ENCODE measurements at regions not wholly inside any gene's neighbourhood (a gene's known extent, or its start where the extent isn't known, plus 50 kb on each side); places are given as distances from the start of the nearest gene placed in this dataset.
"Not testable (repeated sequence)": the region's sequence is repeated elsewhere in the genome, so short reads cannot be mapped to it uniquely, and the experiment has no call there.

- H3K9me3 Mint-ChIP-seq, result no peaks in the 10 kb centered on the region
- H3K4me3 Mint-ChIP-seq, result no peak overlapping the region
- no peaks in the 10 kb centered on the region for H3K4me1 Mint-ChIP-seq (ENCODE audit: low read depth)
- no peaks in the 10 kb centered on the region for H3K27me3 Mint-ChIP-seq
- H3K36me3 Mint-ChIP-seq (ENCODE audit: low read depth), result no peaks in the 10 kb centered on the region
- intact Hi-C loops (cut with micrococcal nuclease), result no loop called here
- H3K27ac Mint-ChIP-seq, result no peak overlapping the region
Measured at GRCh38 chr4:81343536-81343935, 128.2 kb downstream of the RASGEF1B start.

- H3K4me3 Mint-ChIP-seq, result no peak overlapping the region
- H3K27ac Mint-ChIP-seq, result no peak overlapping the region
- no peaks in the 10 kb centered on the region for H3K4me1 Mint-ChIP-seq (ENCODE audit: low read depth)
- no peaks in the 10 kb centered on the region for H3K36me3 Mint-ChIP-seq (ENCODE audit: low read depth)
- no peaks in the 10 kb centered on the region for H3K9me3 Mint-ChIP-seq
- no peaks in the 10 kb centered on the region for H3K27me3 Mint-ChIP-seq
- intact Hi-C loops (cut with micrococcal nuclease), result no loop called here
Measured at GRCh38 chr4:81343046-81343445, 128.0 kb upstream of the PRKG2 start.

GRCh38 chr4:81337211-81337610 is 122.2 kb upstream of the PRKG2 start:
- intact Hi-C loops (cut with micrococcal nuclease), result no loop called here
- H3K27me3 Mint-ChIP-seq, result no peaks in the 10 kb centered on the region
- H3K4me3 Mint-ChIP-seq, result no peak overlapping the region
- H3K36me3 Mint-ChIP-seq (ENCODE audit: low read depth), result no peaks in the 10 kb centered on the region
- no peaks in the 10 kb centered on the region for H3K4me1 Mint-ChIP-seq (ENCODE audit: low read depth)
- H3K9me3 Mint-ChIP-seq, result no peaks in the 10 kb centered on the region
- no peak overlapping the region for H3K27ac Mint-ChIP-seq

- Mint-ChIP-seq H3K9me3 (no peaks in the 10 kb centered on the region), H3K27ac (no peak overlapping the region), H3K27me3 (no peaks in the 10 kb centered on the region), H3K36me3 (ENCODE audit: low read depth) (no peaks in the 10 kb centered on the region), H3K4me3 (no peak overlapping the region), H3K4me1 (ENCODE audit: low read depth) (no peaks in the 10 kb centered on the region)
- intact Hi-C loops (cut with micrococcal nuclease), result no loop called here
Measured at GRCh38 chr4:81335122-81335912, 120.3 kb upstream of the PRKG2 start.

GRCh38 chr4:81330018-81330417 is 115.0 kb upstream of the PRKG2 start:
- Mint-ChIP-seq H3K27ac (no peak overlapping the region), H3K27me3 (no peaks in the 10 kb centered on the region), H3K9me3 (no peaks in the 10 kb centered on the region), H3K36me3 (ENCODE audit: low read depth) (no peaks in the 10 kb centered on the region), H3K4me3 (no peak overlapping the region), H3K4me1 (ENCODE audit: low read depth) (no peaks in the 10 kb centered on the region)
- intact Hi-C loops (cut with micrococcal nuclease), result no loop called here

GRCh38 chr4:81326581-81326980 is 111.6 kb upstream of the PRKG2 start:
- H3K9me3 Mint-ChIP-seq, result peaks cover 20% of the 10 kb centered on the region
- H3K4me1 Mint-ChIP-seq (ENCODE audit: low read depth), result no peaks in the 10 kb centered on the region
- H3K36me3 Mint-ChIP-seq (ENCODE audit: low read depth), result no peaks in the 10 kb centered on the region
- H3K27ac Mint-ChIP-seq, result no peak overlapping the region
- no peaks in the 10 kb centered on the region for H3K27me3 Mint-ChIP-seq
- no peak overlapping the region for H3K4me3 Mint-ChIP-seq
- intact Hi-C loops (cut with micrococcal nuclease), result no loop called here

GRCh38 chr4:81324594-81324993 is 109.6 kb upstream of the PRKG2 start:
- peaks cover 25% of the 10 kb centered on the region for H3K9me3 Mint-ChIP-seq
- H3K36me3 Mint-ChIP-seq (ENCODE audit: low read depth); H3K4me3 Mint-ChIP-seq; intact Hi-C loops (cut with micrococcal nuclease); H3K27ac Mint-ChIP-seq; H3K4me1 Mint-ChIP-seq (ENCODE audit: low read depth); H3K27me3 Mint-ChIP-seq: not testable (repeated sequence)

- Mint-ChIP-seq H3K36me3 (ENCODE audit: low read depth) (no peaks in the 10 kb centered on the region), H3K9me3 (peaks cover 25% of the 10 kb centered on the region), H3K27me3 (no peaks in the 10 kb centered on the region), H3K27ac (no peak overlapping the region), H3K4me3 (no peak overlapping the region), H3K4me1 (ENCODE audit: low read depth) (no peaks in the 10 kb centered on the region)
- intact Hi-C loops (cut with micrococcal nuclease), result no loop called here
Measured at GRCh38 chr4:81319657-81320056, 104.6 kb upstream of the PRKG2 start.

GRCh38 chr4:81314897-81315470 is 100.0 kb upstream of the PRKG2 start:
- intact Hi-C loops (cut with micrococcal nuclease), result no loop called here
- Mint-ChIP-seq H3K9me3 (no peaks in the 10 kb centered on the region), H3K27ac (no peak overlapping the region), H3K4me3 (no peak overlapping the region), H3K36me3 (ENCODE audit: low read depth) (no peaks in the 10 kb centered on the region), H3K4me1 (ENCODE audit: low read depth) (no peaks in the 10 kb centered on the region), H3K27me3 (peaks cover 1% of the 10 kb centered on the region)

GRCh38 chr4:81314196-81314896 is 99.3 kb upstream of the PRKG2 start:
- Mint-ChIP-seq H3K27ac (no peak overlapping the region), H3K27me3 (peaks cover 1% of the 10 kb centered on the region), H3K4me3 (no peak overlapping the region), H3K36me3 (ENCODE audit: low read depth) (no peaks in the 10 kb centered on the region), H3K4me1 (ENCODE audit: low read depth) (no peaks in the 10 kb centered on the region), H3K9me3 (no peaks in the 10 kb centered on the region)
- intact Hi-C loops (cut with micrococcal nuclease), result no loop called here

- Mint-ChIP-seq H3K27me3 (no peaks in the 10 kb centered on the region), H3K36me3 (ENCODE audit: low read depth) (no peaks in the 10 kb centered on the region), H3K4me3 (no peak overlapping the region), H3K4me1 (ENCODE audit: low read depth) (no peaks in the 10 kb centered on the region), H3K27ac (no peak overlapping the region), H3K9me3 (no peaks in the 10 kb centered on the region)
- intact Hi-C loops (cut with micrococcal nuclease), result no loop called here
Measured at GRCh38 chr4:81307991-81308390, 93.0 kb upstream of the PRKG2 start.

- H3K27me3 Mint-ChIP-seq, result no peaks in the 10 kb centered on the region
- H3K27ac Mint-ChIP-seq, result no peak overlapping the region
- no peaks in the 10 kb centered on the region for H3K36me3 Mint-ChIP-seq (ENCODE audit: low read depth)
- no peak overlapping the region for H3K4me3 Mint-ChIP-seq
- no peaks in the 10 kb centered on the region for H3K4me1 Mint-ChIP-seq (ENCODE audit: low read depth)
- intact Hi-C loops (cut with micrococcal nuclease), result no loop called here
- no peaks in the 10 kb centered on the region for H3K9me3 Mint-ChIP-seq
Measured at GRCh38 chr4:81304871-81305270, 89.8 kb upstream of the PRKG2 start.

- intact Hi-C loops (cut with micrococcal nuclease); H3K27ac Mint-ChIP-seq; H3K36me3 Mint-ChIP-seq (ENCODE audit: low read depth): not testable (repeated sequence)
Measured at GRCh38 chr4:81300352-81300751, 85.3 kb upstream of the PRKG2 start.

GRCh38 chr4:81290813-81291212 is 75.8 kb upstream of the PRKG2 start:
- Mint-ChIP-seq H3K4me1 (ENCODE audit: low read depth) (no peaks in the 10 kb centered on the region), H3K27ac (no peak overlapping the region), H3K36me3 (ENCODE audit: low read depth) (no peaks in the 10 kb centered on the region), H3K4me3 (no peak overlapping the region), H3K9me3 (no peaks in the 10 kb centered on the region), H3K27me3 (no peaks in the 10 kb centered on the region)
- intact Hi-C loops (cut with micrococcal nuclease), result no loop called here

More at GRCh38 chr4:81300352-81300751, 85.3 kb upstream of the PRKG2 start:
- not testable (repeated sequence) for H3K27me3 Mint-ChIP-seq; H3K4me3 Mint-ChIP-seq; H3K4me1 Mint-ChIP-seq (ENCODE audit: low read depth)
- peaks cover 27% of the 10 kb centered on the region for H3K9me3 Mint-ChIP-seq
